NCI-H1417 (cell line): ENCODE measurements at regions not wholly inside any gene's neighbourhood (a gene's known extent, or its start where the extent isn't known, plus 50 kb on each side); places are given as distances from the start of the nearest gene placed in this dataset.
"Not testable (repeated sequence)": the region's sequence is repeated elsewhere in the genome, so short reads cannot be mapped to it uniquely, and the experiment has no call there.

ENCODE experiments used
- DNase-seq, 3 experiments: peaks; one replicate each; lab custom pipeline; 2025; lab: John Stamatoyannopoulos, UW

- no peak for DNase-seq
These were observed 712.3 kb downstream of the METTL15 start for GRCh38 chr11:28820296-28820989.

GRCh38 chr11:28819741-28820140 is 711.6 kb downstream of the METTL15 start:
- DNase-seq, result peak in 1 of 3 experiments; percentile 2

- no peak for DNase-seq
These were observed 706.9 kb downstream of the METTL15 start for GRCh38 chr11:28815110-28815509.

GRCh38 chr11:28808771-28809170 is 700.6 kb downstream of the METTL15 start:
- DNase-seq, result peak in 1 of 3 experiments; percentile 14

- DNase-seq, result no peak
These were observed 691.1 kb downstream of the METTL15 start for GRCh38 chr11:28799316-28799715.

- DNase-seq, result no peak
These were observed 690.1 kb downstream of the METTL15 start for GRCh38 chr11:28798286-28798685.

GRCh38 chr11:28797536-28797935 is 689.3 kb downstream of the METTL15 start:
- DNase-seq, result no peak

- DNase-seq, result no peak
These were observed 686.2 kb downstream of the METTL15 start for GRCh38 chr11:28794405-28794804.

- DNase-seq, result no peak
These were observed 685.1 kb downstream of the METTL15 start for GRCh38 chr11:28793282-28793738.

GRCh38 chr11:28792856-28793255 is 684.7 kb downstream of the METTL15 start:
- DNase-seq, result no peak

- not testable (repeated sequence) for DNase-seq
These were observed 679.7 kb downstream of the METTL15 start for GRCh38 chr11:28787897-28788296.

- DNase-seq, result no peak
These were observed 668.9 kb downstream of the METTL15 start for GRCh38 chr11:28777126-28777525.

GRCh38 chr11:28773606-28774005 is 665.4 kb downstream of the METTL15 start:
- DNase-seq, result no peak

- no peak for DNase-seq
These were observed 662.6 kb downstream of the METTL15 start for GRCh38 chr11:28770806-28771205.

GRCh38 chr11:28767574-28767973 is 659.4 kb downstream of the METTL15 start:
- DNase-seq, result no peak

- no peak for DNase-seq
These were observed 655.7 kb downstream of the METTL15 start for GRCh38 chr11:28763876-28764275.

GRCh38 chr11:28763151-28763550 is 655.0 kb downstream of the METTL15 start:
- no peak for DNase-seq

- peak in 2 of 3 experiments; percentile 3 to 18 for DNase-seq
These were observed 652.6 kb downstream of the METTL15 start for GRCh38 chr11:28760676-28761390.

- DNase-seq, result no peak
These were observed 651.1 kb downstream of the METTL15 start for GRCh38 chr11:28759311-28759710.

- no peak for DNase-seq
These were observed 649.7 kb downstream of the METTL15 start for GRCh38 chr11:28757725-28758515.

- no peak for DNase-seq
These were observed 648.8 kb downstream of the METTL15 start for GRCh38 chr11:28756977-28757376.

- DNase-seq, result peak in 2 of 3 experiments; percentile 26 to 73
These were observed 634.9 kb downstream of the METTL15 start for GRCh38 chr11:28743061-28743550.
